CD14-positive monocyte (primary cell): ENCODE measurements at regions not wholly inside any gene's neighbourhood (a gene's known extent, or its start where the extent isn't known, plus 50 kb on each side); places are given as distances from the start of the nearest gene placed in this dataset.

Experiments used
- DNase-seq, 3 donors: peaks; one replicate each; pipeline ENCODE4 v3.0.0-alpha.2; 2011 to 2022
- H2AFZ ChIP-seq: 2 replicates; pipeline ENCODE4 v1.6.0; 2012; ENCODE audit warnings: mild to moderate bottlenecking, low read depth, low read length, inconsistent platforms; ENCODE audit not compliant: insufficient read depth, poor library complexity, severe bottlenecking
- H3K27ac ChIP-seq, 2 donors: 1 replicate in 1 of 2; 2 replicates in 1 of 2; pipeline ENCODE4 v1.5.1; 2012 to 2013; ENCODE audit warnings: low read length in 2 of 2, control low read depth in 1 of 2, inconsistent platforms in 1 of 2, low read depth in 1 of 2, mild to moderate bottlenecking in 1 of 2
- H3K27me3 ChIP-seq, 2 donors: one replicate each; pipeline versions ENCODE4 v1.6.0 to v1.6.1; 2011 to 2013; ENCODE audit warnings: low read length in 2 of 2; ENCODE audit not compliant: control insufficient read depth in 2 of 2, insufficient read depth in 2 of 2
- H3K36me3 ChIP-seq, 2 donors: replicated peaks in 1 of 2; 1 replicate in 1 of 2; 2 replicates in 1 of 2; pipeline versions ENCODE4 v1.5.1 to v1.6.1; 2012 to 2013; ENCODE audit warnings: low read length in 2 of 2, control low read depth in 1 of 2, inconsistent platforms in 1 of 2, mild to moderate bottlenecking in 1 of 2; ENCODE audit not compliant: insufficient read depth in 2 of 2, control insufficient read depth in 1 of 2
- H3K4me1 ChIP-seq, 2 donors: 1 replicate in 1 of 2; 2 replicates in 1 of 2; pipeline versions ENCODE4 v1.5.1 to v1.6.1; 2012 to 2013; ENCODE audit warnings: low read length in 2 of 2, control low read depth in 1 of 2, inconsistent platforms in 1 of 2, mild to moderate bottlenecking in 1 of 2, moderate library complexity in 1 of 2; ENCODE audit not compliant: insufficient read depth in 2 of 2, control insufficient read depth in 1 of 2
- H3K4me2 ChIP-seq: replicated peaks from 2 replicates; pipeline ENCODE3; 2012; ENCODE audit warnings: low read length, moderate library complexity, mild to moderate bottlenecking; ENCODE audit not compliant: poor library complexity, severe bottlenecking; ENCODE audit errors: extremely low read depth
- H3K4me3 ChIP-seq, 3 experiments: fragments of 200-600 bp in 1 of 3; sonication (generic) in 1 of 3; replicated peaks in 1 of 3; 1 replicate in 2 of 3; 2 replicates in 1 of 3; pipeline ENCODE4 v1.5.1; 2011 to 2013; ENCODE audit warnings: low read length in 3 of 3, mild to moderate bottlenecking in 3 of 3, control low read depth in 2 of 3, low read depth in 2 of 3, inconsistent platforms in 1 of 3, moderate library complexity in 1 of 3
- H3K79me2 ChIP-seq: 2 replicates; pipeline ENCODE4 v1.6.0; 2012; ENCODE audit warnings: mild to moderate bottlenecking, control low read depth, inconsistent platforms, low read length, moderate library complexity; ENCODE audit not compliant: insufficient read depth
- H3K9ac ChIP-seq: 2 replicates; pipeline ENCODE4 v1.6.0; 2017; ENCODE audit warnings: low read length, mild to moderate bottlenecking; ENCODE audit not compliant: insufficient read depth, poor library complexity, severe bottlenecking
- H3K9me3 ChIP-seq, 2 donors: replicated peaks in 1 of 2; 1 replicate in 1 of 2; 2 replicates in 1 of 2; pipeline versions ENCODE4 v1.5.1 to v1.6.1; 2012 to 2013; ENCODE audit warnings: low read length in 2 of 2, control low read depth in 1 of 2; ENCODE audit not compliant: control insufficient read depth in 1 of 2, insufficient read depth in 1 of 2
- H4K20me1 ChIP-seq: 2 replicates; pipeline ENCODE4 v1.6.0; 2012; ENCODE audit warnings: mild to moderate bottlenecking, low read length, control low read depth, moderate library complexity; ENCODE audit not compliant: insufficient read depth
- H3K27ac Mint-ChIP-seq, 7 donors: one replicate each; pipeline ENCODE4 v1.8.0; 2020; ENCODE audit warnings: mild to moderate bottlenecking in 7 of 7, mixed read lengths in 7 of 7, moderate library complexity in 6 of 7, inconsistent platforms in 2 of 7
- H3K27me3 Mint-ChIP-seq, 3 donors: one replicate each; pipeline ENCODE4 v1.8.0; 2021 to 2022; ENCODE audit warnings: low read depth in 3 of 3, mild to moderate bottlenecking in 3 of 3, mixed read lengths in 3 of 3, moderate library complexity in 3 of 3, inconsistent platforms in 1 of 3
- H3K36me3 Mint-ChIP-seq, 2 donors: one replicate each; pipeline ENCODE4 v1.8.0; 2020; ENCODE audit warnings: mixed read lengths in 2 of 2, inconsistent platforms in 1 of 2, mild to moderate bottlenecking in 1 of 2
- H3K4me1 Mint-ChIP-seq: one replicate; pipeline ENCODE4 v1.8.0; 2020; ENCODE audit warnings: mild to moderate bottlenecking, mixed read lengths
- H3K4me3 Mint-ChIP-seq, 2 donors: one replicate each; pipeline ENCODE4 v1.8.0; 2020; ENCODE audit warnings: mild to moderate bottlenecking in 2 of 2, mixed read lengths in 2 of 2, moderate library complexity in 1 of 2
- H3K9me3 Mint-ChIP-seq, 7 donors: one replicate each; pipeline ENCODE4 v1.8.0; 2020 to 2022; ENCODE audit warnings: mixed read lengths in 7 of 7, mild to moderate bottlenecking in 6 of 7, moderate library complexity in 6 of 7, inconsistent platforms in 2 of 7
- CTCF ChIP-seq: fragments of 200-600 bp; IDR thresholded peaks from one replicate; pipeline ENCODE4 v1.8.0; 2022; ENCODE audit warnings: antibody characterized with exemption, mild to moderate bottlenecking
- WGBS: methylation state at CpG from one replicate; pipeline ENCODE4 v1.1.5; 2013; ENCODE audit warnings: missing lambda C conversion rate; ENCODE audit not compliant: insufficient coverage; 5-methylcytosine and 5-hydroxymethylcytosine counted together
- intact Hi-C, 2 donors: fragments of 100-400 bp; cut with micrococcal nuclease; formaldehyde crosslinking; loops; one replicate each; pipeline versions ENCODE4 v1.15.0 to v1.15.1; 2023

GRCh38 chr2:22497789-22498188 is 887.2 kb upstream of the KLHL29 start:
- Mint-ChIP-seq H3K9me3 (peaks cover 0 to 12% (median 3%) of the 10 kb centered on the region in 7 donors), H3K4me3 (no peak overlapping the region), H3K27me3 (peaks cover 0 to 1% (median 0%) of the 10 kb centered on the region in 3 donors), H3K27ac (no peak overlapping the region), H3K36me3 (no peaks in the 10 kb centered on the region), H3K4me1 (no peaks in the 10 kb centered on the region)
- TF ChIP-seq CTCF = no peak
- Histone ChIP-seq H3K36me3 (no peaks in the 10 kb centered on the region), H2AFZ (no peak overlapping the region), H4K20me1 (no peaks in the 10 kb centered on the region), H3K79me2 (no peaks in the 10 kb centered on the region), H3K27me3 (no peaks in the 10 kb centered on the region), H3K9me3 (peaks cover 0 to 9% of the 10 kb centered on the region in 2 donors), H3K9ac (no peak overlapping the region), H3K4me3 (no peak overlapping the region), H3K27ac (no peak overlapping the region), H3K4me1 (no peaks in the 10 kb centered on the region), H3K4me2 (no peak overlapping the region)
- WGBS = 70% methylated on average over 3 of the region's 3 CpGs
- DNase-seq = no peak
- intact Hi-C loops = no loop called here

GRCh38 chr2:22499082-22499839 is 885.7 kb upstream of the KLHL29 start:
- WGBS = no CpG with 5 or more reads among the region's 4 CpGs

More at GRCh38 chr2:22499082-22499839, 885.7 kb upstream of the KLHL29 start:
- no peak overlapping the region for H3K4me3 ChIP-seq
- H3K79me2 ChIP-seq = no peaks in the 10 kb centered on the region
- no peaks in the 10 kb centered on the region for H4K20me1 ChIP-seq
- no peak for TF ChIP-seq CTCF
- Mint-ChIP-seq H3K27me3 (no peaks in the 10 kb centered on the region), H3K36me3 (no peaks in the 10 kb centered on the region), H3K4me3 (no peak overlapping the region), H3K27ac (no peak overlapping the region), H3K4me1 (no peaks in the 10 kb centered on the region), H3K9me3 (peaks cover 0 to 9% (median 3%) of the 10 kb centered on the region in 7 donors)
- no peak overlapping the region for H3K9ac ChIP-seq
- no peak overlapping the region for H2AFZ ChIP-seq
- no peak for DNase-seq
- no peak overlapping the region for H3K4me2 ChIP-seq
- no peak overlapping the region for H3K27ac ChIP-seq
- no peaks in the 10 kb centered on the region for H3K27me3 ChIP-seq
- H3K9me3 ChIP-seq = peaks cover 0 to 9% of the 10 kb centered on the region in 2 donors
- no peaks in the 10 kb centered on the region for H3K4me1 ChIP-seq
- intact Hi-C loops = no loop called here
- H3K36me3 ChIP-seq = no peaks in the 10 kb centered on the region
